HG02588 (cell line): ENCODE measurements at regions not wholly inside any gene's neighbourhood (a gene's known extent, or its start where the extent isn't known, plus 50 kb on each side); places are given as distances from the start of the nearest gene placed in this dataset.
"Not testable (repeated sequence)": the region's sequence is repeated elsewhere in the genome, so short reads cannot be mapped to it uniquely, and the experiment has no call there.

Experiments used
- ATAC-seq: cut with Tn5 transposase; IDR thresholded peaks from one replicate; pipeline ENCODE4 v1.9.1; 2021; ENCODE audit warnings: mild to moderate bottlenecking, moderate library complexity; ENCODE audit not compliant: unreplicated experiment

DNA sequence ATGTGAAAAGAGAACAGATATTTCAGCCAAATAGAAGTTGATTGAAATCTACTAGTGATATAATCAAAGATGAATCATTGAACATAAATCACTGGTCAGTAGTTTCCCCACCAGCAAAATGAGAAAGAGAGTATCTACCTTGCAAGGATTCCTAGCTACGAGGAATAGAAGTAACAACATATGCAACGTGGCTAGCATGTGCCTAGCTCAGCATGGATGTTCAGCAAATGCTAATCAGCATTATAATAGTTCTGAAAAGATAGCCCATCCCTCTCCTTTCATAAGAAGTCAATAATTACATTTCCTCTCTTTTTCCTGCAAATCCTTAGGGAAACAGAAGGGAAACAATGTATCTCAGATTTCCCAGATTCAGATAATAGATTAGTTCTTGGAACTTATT is 417.2 kb downstream of the SATB2 start:
- no peak for ATAC-seq

DNA sequence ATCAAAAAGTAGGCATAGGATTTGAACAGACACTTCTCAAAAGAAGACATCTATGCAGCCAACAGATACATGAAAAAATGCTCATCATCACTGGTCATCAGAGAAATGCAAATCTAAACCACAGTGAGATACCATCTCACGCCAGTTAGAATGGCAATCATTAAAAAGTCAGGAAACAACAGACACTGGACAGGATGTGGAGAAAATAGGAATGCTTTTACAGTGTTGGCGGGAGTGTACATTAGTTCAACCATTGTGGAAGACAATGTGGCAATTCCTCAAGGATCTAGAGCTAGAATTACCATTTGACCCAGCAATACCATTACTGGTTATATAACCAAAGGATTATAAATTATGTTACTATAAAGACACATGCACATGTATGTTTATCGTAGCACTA is 424.0 kb downstream of the SATB2 start:
- ATAC-seq: not testable (repeated sequence)

DNA sequence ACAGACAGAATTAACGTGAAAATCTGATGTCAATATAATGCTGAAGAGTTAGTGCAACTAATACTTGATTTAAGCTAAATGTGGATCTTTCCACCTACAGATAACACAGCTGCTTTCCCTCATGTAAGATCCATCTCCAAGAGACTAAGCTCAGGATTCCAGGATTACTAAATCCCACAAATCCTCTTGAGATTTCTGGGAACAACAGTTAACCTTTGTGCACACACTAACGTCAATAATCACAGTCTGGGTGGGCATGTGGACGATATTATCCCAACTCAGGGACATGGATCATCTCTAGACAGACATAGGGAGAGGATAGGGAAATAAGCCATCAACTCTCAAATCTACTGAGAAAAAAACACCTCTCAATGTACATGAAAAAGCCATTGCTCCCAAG is 432.6 kb downstream of the SATB2 start:
- no peak for ATAC-seq

DNA sequence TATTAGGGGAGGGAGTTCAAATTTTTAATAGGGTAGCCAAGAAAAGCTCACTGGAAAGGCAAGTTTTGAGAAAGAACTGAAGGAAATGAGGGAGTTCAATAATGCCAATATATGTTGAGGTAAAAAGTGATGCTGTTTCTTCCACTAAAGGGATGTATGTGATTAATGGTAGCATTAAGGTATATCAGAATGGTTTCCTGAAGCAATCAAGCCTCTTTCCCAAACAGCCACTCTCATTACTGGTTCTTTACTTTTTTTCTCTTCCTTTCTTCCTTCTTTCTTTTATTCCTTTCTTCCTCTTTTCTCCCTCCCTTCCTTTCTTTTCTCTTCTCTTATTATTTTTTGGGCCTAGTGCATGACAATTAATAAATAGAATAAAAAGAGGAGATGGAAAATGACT is 433.5 kb downstream of the SATB2 start:
- no peak for ATAC-seq

DNA sequence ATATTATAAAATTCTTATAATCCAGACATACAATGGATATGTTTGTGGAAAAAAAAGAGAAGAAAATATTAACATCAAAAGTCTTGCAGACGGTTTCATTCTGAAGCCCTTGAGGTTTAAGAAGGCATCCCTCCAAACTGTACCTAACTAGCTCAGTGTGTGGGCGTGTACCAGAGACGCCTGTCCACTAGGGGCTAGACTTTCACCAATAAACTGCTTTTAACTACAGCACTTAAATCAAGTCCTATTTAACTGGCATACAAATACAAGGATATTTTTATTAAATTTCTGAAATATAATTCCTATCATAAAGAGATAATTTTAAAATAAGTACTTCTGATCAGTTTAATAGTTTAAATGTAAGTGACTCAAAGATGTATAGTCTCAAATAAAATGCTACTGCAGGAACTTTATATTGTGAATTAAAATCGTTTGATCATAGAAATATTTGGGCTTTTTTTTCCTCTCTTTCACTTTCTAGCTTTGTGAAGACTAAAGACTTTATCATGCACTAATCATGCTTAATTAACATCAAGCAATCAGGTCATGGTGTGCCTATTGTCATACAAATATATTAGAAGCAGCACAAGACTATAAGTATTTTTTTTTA is 437.7 kb downstream of the SATB2 start:
- no peak for ATAC-seq

DNA sequence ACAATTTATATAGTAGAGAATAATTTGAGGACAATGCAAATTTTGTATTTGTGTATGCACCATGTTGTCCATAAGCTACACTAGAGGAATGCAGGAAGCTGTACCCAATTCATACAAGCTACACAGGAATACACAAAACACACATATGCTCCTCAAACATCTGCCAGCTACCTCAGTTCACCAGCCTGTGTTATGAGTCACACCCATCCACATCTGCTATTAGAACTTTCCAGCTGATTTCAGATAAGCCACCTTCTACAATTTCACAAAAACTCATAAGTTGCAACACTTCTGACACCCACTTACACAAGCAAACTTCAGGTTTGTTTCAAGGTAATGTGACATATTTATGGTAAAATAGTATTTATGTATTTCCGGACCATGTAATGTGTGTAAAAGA is 438.9 kb downstream of the SATB2 start:
- no peak for ATAC-seq

DNA sequence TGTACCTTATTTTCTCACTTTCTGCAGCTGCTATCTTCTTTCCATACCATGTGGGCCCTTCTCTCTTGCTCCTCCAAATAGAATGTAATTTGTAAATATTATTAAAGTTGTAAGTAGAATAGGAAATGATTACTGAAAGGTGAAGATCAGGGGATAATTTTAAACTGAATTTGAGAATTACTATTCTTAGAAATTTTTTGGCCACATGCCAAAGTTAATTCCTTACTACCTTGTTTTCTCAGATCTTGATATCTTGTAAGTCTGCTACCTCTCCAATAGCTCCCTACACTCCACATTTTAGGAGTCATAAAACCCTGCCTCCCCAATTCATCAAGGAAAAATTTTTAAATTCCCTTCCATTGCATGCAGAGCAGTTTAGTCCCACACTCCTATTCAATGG is 442.7 kb downstream of the SATB2 start:
- no peak for ATAC-seq

DNA sequence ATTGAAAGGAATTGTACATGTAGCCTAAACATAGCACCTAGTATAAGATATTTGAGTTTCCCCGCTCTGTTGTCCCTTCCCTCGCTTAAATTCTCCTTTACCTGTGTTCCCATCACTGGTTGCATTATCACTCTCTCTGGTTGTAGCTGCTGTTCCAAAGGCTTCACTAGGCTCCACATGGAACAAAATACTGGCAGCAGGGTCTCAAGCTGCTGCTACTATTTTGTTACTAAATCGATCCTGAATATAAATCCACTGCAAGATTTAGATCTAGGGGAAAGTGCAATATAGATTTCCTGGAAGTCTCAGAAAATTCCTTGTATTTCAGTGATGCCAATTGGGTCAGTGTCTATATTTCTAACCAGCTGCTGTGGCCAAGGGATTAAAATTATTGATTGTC is 443.5 kb downstream of the SATB2 start:
- no peak for ATAC-seq

DNA sequence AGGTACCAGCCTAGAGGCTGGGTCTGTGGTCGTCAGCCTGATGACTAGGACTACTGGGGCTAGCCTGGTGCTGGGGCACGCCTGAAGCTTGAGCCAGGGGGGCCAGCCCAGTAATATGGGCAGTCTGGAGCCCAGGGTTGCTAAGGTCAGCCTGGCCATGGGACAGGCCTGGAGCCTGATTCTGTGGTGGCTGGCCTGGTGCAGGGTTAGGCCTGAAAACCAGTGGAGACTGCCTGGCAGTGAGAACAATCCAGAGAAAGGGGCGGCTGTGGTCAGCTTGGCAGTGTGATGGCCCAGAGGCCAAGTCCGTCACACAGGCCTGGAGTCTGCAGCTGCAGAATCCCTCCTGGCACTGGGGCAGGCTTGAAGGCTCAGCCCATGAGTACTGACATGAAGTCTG is 445.8 kb downstream of the SATB2 start:
- ATAC-seq: no peak

DNA sequence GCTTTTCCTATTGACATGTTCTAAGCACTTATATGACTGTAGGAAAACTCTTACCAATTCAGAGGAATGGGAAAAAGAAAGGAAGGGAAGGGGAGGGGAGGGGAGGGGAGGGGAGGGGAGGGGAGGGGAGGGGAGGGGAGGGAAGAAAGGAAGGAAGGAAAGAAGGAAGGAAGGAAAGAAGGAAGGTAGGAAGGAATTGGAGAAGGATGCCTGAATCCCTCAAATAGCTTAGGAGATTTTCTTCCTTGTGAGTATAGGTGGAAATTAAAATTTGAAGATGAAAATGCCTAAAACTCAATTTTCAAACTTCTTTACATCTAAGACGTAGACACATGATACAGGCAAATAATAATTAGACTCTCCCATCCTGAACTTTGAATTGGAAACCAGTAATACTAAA is 463.1 kb downstream of the SATB2 start:
- ATAC-seq: no peak

DNA sequence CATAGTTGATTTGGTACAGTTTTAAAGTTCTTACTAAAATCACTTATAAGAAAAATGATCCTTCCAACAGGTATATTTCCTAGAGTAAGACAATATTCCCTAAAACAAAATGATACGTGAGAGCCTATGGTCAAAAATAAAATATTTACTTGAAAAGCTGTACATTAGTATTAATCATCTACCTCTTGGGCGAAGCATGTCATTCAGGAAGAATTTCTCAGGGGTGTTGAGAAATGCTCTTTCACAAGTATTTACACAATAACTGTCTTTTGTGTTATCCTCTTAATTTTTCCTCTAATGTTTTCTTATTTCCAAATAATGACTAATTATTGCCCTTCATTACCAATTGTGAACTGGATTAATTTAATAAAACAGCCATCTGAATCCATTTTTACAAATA is 466.3 kb downstream of the SATB2 start:
- ATAC-seq: no peak

DNA sequence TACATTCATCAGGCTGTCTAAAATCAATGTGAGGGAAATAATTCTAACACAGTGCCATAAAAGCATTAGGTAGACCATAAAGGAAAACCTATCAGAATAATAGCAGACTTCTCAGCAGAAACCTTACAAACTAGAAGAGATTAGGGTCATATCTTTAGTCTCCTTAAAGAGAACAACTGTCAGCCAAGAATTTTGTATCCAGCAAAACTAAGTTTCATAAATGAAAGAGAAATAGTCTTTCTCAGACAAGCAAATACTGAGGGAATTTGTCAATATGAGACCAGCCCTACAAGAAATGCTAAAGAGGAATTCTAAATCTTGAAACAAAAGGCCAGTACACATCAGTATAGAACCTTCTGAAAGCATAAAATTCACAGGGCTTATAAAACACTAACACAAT is 482.0 kb downstream of the SATB2 start:
- no peak for ATAC-seq

DNA sequence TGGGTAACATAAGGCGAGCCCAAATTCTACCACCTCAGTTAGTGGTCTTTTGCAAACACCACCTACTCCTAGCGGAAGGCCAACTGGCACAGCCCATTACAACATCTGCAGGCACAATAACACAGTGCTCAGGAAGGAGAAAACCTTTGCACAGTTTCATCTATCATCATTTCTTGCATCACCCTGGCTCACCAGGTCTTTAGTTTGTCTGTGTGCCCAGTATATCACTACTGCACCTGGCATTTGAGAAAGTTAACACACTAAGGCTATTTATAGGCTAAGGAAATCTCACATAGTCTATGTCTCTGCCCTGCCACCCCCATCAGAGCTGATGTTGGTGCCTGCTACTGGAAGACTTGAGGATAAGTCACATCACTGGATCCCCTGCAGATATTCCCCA is 484.0 kb downstream of the SATB2 start:
- ATAC-seq: no peak

DNA sequence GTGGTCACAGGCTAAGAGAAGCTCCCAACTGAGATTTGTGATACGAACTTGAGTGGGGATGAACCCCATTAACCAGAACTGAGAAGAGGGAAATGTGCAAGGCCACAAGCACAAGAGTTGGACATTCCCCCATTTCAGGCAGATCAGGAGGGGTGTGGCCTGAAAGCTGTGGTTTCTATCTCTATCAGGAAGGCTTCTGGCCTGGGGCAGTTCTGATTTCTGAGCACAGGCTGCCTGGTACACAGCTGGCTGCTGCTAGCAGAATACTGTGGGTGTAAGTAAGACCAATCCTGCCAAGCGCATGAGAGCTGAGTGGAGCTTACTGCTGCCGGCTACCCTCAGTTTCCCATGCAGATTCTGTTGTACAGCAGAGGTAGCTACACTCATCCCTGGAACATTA is 484.6 kb downstream of the SATB2 start:
- ATAC-seq: no peak

DNA sequence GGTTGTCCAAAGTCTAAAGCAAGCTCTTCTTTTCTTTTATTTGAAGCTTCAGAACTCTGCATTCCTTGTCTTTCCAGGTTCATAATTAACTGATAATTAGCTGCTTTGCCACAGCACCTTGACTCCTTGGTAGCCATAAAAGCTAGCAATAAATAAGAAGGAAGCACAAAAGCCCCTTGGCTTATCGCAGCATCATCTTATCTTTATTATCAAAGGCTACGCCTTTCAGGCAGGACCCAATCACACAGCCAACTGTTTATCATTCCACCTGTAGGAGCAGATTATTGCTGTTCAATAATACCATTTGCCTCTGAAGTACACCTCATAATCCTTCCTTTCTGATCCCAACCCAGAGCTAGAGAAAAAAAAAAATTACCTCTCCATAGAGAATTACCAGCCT is 489.2 kb downstream of the SATB2 start:
- no peak for ATAC-seq

DNA sequence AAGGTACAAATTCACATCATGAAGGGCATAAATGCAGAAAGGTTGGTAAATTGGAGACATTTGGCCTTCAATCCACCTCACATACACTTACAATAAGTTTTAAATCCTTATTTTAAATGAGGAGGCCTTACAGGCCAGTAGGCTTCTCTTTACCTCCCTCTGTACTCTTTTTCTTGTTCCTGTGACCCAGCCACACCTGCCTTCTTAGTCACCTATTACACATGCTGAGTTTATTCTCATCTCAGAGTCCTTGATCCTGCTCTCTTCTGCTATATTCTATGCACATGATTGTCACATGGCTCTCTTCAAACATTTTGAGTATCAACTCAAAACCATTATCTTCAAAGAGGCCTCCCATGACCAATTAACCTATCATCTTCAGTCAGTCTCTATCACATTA is 491.5 kb downstream of the SATB2 start:
- no peak for ATAC-seq

DNA sequence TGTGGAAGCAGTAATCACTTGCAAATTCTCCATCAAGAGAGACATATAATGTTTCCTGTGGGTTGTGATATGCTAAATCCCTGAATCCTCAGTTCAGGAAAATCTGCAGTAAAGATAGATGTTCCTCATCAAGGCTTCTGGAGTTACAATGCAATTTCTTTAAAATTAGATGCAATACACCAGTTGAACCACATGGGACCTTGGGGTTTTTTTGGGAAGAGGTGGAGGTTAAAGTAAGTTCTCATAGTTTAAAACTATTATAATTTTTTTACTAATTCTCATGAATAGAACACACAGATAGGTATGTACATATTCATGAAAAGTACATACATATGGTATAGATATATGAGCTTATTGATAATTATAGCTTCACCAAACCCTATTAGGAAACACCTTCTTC is 496.2 kb downstream of the SATB2 start:
- ATAC-seq: no peak

DNA sequence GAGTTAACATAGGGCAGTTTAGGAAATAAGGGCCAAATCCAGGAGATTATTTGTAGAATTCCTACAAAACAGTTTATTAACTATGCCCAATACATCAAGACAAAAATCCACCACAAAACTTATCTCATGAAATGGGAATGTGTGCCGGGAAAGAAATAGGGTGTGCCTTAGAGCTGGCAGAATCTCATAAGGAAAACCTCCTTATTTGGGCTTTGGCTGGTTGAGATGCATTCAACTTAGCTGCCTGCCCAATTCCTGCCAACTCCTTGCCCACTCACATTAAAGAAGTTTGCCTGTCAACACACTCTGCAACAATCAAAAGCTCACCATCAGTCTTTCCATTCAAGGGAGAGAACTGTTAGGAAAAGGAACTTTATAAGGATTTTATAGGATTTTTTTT is 500.6 kb downstream of the SATB2 start:
- no peak for ATAC-seq

DNA sequence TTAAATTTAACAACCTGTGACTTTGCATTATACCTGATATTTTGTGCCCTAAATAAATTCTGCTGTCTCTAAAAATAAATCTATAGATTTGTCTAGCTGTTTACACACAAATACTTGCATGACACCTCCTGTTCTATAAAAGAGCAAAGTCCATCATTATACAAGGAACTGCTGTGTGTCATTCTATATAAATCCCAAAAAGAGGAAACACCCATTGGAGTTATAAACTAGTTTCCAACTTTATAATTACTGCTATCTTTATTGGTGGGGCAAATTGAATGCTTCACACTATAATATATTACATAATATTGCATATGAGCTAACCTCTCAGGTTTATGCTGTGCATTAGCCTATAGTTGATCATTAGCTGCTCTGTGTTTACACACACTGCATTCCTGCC is 504.4 kb downstream of the SATB2 start:
- ATAC-seq: no peak

DNA sequence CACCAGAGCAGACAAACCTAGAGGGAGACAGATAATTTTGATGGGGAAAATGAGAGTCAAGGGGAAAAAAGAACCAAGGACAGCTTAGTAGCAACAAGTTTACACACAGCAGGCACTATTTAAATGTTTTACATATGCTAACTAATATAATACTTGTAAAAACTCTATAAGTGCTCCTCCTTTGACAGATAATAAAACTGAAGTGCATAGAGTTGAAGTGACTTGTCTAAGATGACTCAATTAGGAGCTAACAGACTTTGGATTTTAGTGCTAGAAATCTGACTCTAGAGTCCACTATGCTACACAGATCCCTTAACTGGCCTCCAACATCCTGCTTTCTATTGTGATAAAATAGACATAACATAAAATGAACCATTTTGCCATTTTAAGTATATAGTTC is 506.9 kb downstream of the SATB2 start:
- no peak for ATAC-seq

DNA sequence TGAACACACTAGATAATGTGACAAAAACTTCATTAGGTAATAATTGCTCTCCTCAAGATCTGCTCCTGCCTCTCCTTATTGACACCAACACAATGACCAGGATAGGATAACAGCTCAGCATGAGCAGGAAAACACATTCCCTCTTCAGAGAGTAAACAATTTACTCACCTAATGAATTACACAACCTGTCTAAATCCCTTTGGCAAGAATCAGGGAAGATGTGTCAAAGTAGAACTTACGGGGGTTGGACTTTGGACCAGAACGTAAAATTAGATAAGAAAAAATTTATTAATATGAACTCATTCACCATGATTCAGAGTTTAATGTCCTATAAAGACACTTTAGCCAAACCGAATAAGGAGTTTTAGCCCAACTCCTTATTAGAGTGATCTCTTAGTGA is 512.2 kb downstream of the SATB2 start:
- ATAC-seq: no peak

DNA sequence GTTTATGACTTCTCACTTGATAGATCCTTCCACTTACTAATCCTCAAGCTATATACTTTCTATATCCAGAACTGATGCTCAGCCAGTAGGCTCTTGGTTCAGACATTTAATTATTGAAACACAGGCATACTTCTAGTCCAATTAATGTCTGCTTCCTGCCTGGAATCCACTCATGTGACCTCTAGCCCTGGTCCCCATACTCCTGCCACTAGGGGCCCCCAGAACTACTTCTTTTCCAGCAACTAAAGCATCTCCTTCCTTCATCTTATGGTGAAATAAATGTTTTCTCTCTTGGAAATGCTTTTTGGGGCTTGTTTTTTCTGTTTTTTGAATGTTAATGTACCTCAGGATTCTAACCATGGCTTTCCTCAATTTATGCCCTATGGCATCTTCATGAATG is 527.6 kb downstream of the SATB2 start:
- no peak for ATAC-seq

DNA sequence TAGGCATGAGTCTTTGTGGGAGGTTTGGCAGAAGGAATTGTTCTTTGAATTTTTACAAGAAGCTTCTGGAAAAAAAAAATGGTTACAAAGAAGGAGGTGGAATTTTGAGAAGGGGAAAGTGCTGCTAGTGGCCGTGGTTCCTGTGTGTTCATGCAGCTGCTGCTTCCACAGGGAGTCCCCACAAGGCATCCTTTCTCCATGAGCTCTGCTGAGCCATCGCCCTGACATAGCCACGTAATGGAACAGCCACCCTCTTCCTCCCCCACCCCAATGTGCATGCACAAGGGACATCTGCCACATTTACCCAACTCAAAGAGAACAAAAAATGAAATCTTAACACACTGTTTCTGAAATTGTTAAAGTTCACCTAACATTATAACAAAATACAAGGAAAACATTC is 529.7 kb downstream of the SATB2 start:
- no peak for ATAC-seq
